HEK293T (cell line): ENCODE measurements at regions not wholly inside any gene's neighbourhood (a gene's known extent, or its start where the extent isn't known, plus 50 kb on each side); places are given as distances from the start of the nearest gene placed in this dataset.

ENCODE experiments used
- BHLHE40 ChIP-seq: fragments of 450-650 bp; IDR thresholded peaks from 2 replicates; pipeline ENCODE4 v1.6.1; 2016; ENCODE audit warnings: mild to moderate bottlenecking, moderate library complexity, borderline replicate concordance
- LEF1 ChIP-seq: fragments of 450-650 bp; IDR thresholded peaks from 2 replicates; pipeline ENCODE4 v1.6.1; 2017; ENCODE audit warnings: mild to moderate bottlenecking, borderline replicate concordance
- SP1 ChIP-seq: fragments of 450-650 bp; IDR thresholded peaks from 2 replicates; pipeline ENCODE4 v1.6.1; 2017

DNA sequence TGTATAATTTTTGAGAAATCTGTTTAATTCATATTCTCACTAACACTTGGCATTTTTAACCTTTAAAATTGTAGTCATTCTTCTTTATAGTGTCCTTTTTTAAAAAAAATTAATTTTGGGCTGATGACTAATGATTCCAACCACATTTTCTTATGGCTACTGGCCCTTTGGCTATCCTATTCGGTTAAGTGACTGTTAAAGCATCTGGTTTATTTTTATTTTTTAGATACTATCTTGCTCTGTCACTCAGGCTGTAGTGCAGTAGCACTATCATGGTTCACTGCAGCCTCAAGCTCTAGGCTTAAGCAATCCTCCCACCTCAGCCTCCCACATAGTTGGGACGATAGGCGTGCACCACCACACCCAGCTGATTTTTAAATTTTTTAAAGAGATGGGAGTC lies 723.2 kb upstream of the CXADR start:
- no peak for TF ChIP-seq LEF1
- TF ChIP-seq SP1: no peak
- TF ChIP-seq BHLHE40: no peak
